Thyroid gland (tissue), 4 donors: ENCODE measurements at regions not wholly inside any gene's neighbourhood (a gene's known extent, or its start where the extent isn't known, plus 50 kb on each side); places are given as distances from the start of the nearest gene placed in this dataset.

Experiments used
- DNase-seq, 2 donors: peaks; one replicate each; pipeline ENCODE4 v3.0.0-alpha.2; 2019
- H3K27ac ChIP-seq, 3 donors: fragments of 200-600 bp; sonication (generic); 1 replicate in 2 of 3; 2 replicates in 1 of 3; pipeline ENCODE4 v1.5.1; 2016 to 2019; ENCODE audit warnings: mild to moderate bottlenecking in 1 of 3, moderate library complexity in 1 of 3
- H3K27me3 ChIP-seq: fragments of 200-600 bp; sonication (generic); one replicate; pipeline ENCODE4 v1.5.1; 2019
- H3K36me3 ChIP-seq, 2 donors: fragments of 200-600 bp; sonication (generic); one replicate each; pipeline ENCODE4 v1.5.1; 2016 to 2019
- H3K4me1 ChIP-seq, 2 donors: fragments of 200-600 bp; sonication (generic); one replicate each; pipeline ENCODE4 v1.5.1; 2017 to 2019
- H3K4me3 ChIP-seq, 3 donors: fragments of 200-600 bp; sonication (generic); replicated peaks in 1 of 3; 1 replicate in 2 of 3; 2 replicates in 1 of 3; pipeline ENCODE4 v1.5.1; 2016; ENCODE audit warnings: mild to moderate bottlenecking in 1 of 3
- H3K9me3 ChIP-seq: fragments of 200-600 bp; sonication (generic); one replicate; pipeline ENCODE4 v1.5.1; 2017
- POLR2A ChIP-seq, 2 donors: fragments of 450-650 bp; IDR thresholded peaks; one replicate each; pipeline ENCODE4 v1.6.1; 2017; ENCODE audit warnings: antibody characterized with exemption in 2 of 2, mild to moderate bottlenecking in 2 of 2, moderate library complexity in 1 of 2
- WGBS, 2 donors: methylation state at CpG; one replicate each; pipeline ENCODE4 v1.1.5; 2017; 5-methylcytosine and 5-hydroxymethylcytosine counted together
- intact Hi-C: fragments of 100-400 bp; cut with DNase I; formaldehyde crosslinking; loops from one replicate; pipeline ENCODE4 v1.15.1; 2023
- TF ChIP-seq, protein P1 (sequence below), 6 experiments: fragments of 200-600 bp in 3 of 6; fragments of 450-650 bp in 3 of 6; sonication (generic) in 3 of 6; IDR thresholded peaks; one replicate each; pipeline ENCODE4 v1.5.1; 2016 to 2019; ENCODE audit warnings: antibody characterized with exemption in 6 of 6, mild to moderate bottlenecking in 2 of 6, inconsistent platforms in 1 of 6, moderate library complexity in 1 of 6

DNA sequence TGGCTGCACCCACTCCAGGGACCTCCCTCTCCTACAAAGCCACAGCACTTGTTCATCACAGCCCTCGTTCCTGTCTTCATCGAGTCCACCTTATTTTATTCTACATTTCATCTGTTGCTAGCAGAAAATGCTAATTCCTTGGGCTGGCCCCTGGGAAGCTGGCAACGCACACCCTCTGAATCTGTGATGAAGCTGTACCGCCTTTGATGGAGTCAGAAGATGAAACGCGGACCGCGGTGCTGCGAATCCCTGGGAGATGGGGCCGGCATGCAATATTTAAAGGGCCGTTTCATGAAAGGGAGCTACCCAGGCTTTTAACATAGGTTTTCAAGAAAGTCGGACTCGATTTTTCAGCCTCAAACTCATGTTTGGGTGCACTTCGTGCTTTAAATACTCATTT, 88.5 kb downstream of the NPTX2 start:
- Histone ChIP-seq H3K9me3 (no peaks in the 10 kb centered on the region), H3K4me3 (no peak overlapping the region), H3K27ac (no peak overlapping the region), H3K4me1 (no peaks in the 10 kb centered on the region), H3K36me3 (no peaks in the 10 kb centered on the region), H3K27me3 (no peaks in the 10 kb centered on the region)
- TF ChIP-seq, protein P1, sequence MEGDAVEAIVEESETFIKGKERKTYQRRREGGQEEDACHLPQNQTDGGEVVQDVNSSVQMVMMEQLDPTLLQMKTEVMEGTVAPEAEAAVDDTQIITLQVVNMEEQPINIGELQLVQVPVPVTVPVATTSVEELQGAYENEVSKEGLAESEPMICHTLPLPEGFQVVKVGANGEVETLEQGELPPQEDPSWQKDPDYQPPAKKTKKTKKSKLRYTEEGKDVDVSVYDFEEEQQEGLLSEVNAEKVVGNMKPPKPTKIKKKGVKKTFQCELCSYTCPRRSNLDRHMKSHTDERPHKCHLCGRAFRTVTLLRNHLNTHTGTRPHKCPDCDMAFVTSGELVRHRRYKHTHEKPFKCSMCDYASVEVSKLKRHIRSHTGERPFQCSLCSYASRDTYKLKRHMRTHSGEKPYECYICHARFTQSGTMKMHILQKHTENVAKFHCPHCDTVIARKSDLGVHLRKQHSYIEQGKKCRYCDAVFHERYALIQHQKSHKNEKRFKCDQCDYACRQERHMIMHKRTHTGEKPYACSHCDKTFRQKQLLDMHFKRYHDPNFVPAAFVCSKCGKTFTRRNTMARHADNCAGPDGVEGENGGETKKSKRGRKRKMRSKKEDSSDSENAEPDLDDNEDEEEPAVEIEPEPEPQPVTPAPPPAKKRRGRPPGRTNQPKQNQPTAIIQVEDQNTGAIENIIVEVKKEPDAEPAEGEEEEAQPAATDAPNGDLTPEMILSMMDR (IDR thresholded peaks at IDR 0.05), result no peak
- TF ChIP-seq POLR2A (IDR thresholded peaks at IDR 0.05), result no peak
- intact Hi-C loops, result no loop called here
- WGBS, 2 donors, result 44 to 48% methylated on average over 14 of the region's 14 CpGs
- no peak for DNase-seq

DNA sequence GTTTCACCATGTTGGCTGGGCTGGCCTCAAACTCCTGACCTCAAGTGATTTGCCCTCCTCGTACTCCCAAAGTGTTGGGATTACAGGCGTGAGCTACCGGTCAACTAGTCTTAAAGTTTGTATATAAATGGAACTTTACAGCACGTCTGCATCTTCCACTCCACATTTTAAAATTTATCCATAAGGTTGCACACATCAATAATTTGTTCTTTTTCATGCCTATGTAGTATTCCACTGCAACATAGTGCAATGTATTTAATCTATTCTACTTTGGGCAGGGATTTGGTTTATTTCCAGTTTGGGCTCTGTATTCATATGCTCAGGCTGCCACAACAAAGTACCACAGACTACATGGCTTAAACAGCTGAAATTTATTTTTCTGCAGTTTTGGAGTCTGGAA, 90.0 kb downstream of the NPTX2 start:
- intact Hi-C loops, result no loop called here
- no peaks in the 10 kb centered on the region for H3K36me3 ChIP-seq

DNA sequence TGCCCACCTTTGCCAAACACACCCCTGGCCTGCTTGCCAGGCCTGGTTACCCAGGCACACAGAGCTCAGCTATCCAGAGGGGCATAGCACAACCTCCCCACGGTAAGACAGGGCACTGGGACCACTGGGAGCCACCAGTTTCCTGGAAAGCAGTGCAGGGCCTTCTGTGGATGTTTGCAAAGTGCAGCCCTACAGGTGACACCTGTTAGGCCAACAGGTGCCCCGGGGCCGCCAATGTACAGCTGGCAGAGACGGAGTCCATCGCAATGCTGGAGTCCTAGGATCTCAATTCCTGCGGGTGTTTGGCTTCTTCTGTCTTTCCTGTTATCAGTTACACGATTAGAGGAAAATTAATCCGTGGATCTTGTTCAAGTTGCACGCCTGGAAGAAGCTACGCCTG, 94.9 kb downstream of the NPTX2 start:
- Histone ChIP-seq H3K27ac (no peak overlapping the region), H3K4me3 (no peak overlapping the region), H3K4me1 (no peaks in the 10 kb centered on the region), H3K9me3 (no peaks in the 10 kb centered on the region), H3K36me3 (no peaks in the 10 kb centered on the region), H3K27me3 (no peaks in the 10 kb centered on the region)
- TF ChIP-seq, protein P1 (IDR thresholded peaks at IDR 0.05), result no peak
- TF ChIP-seq POLR2A (IDR thresholded peaks at IDR 0.05), result no peak
- no peak for DNase-seq
- 85 to 91% methylated on average over 10 of the region's 10 CpGs for WGBS, 2 donors
- intact Hi-C loops, result no loop called here

More for the DNA sequence above, 90.0 kb downstream of the NPTX2 start:
- Histone ChIP-seq H3K4me3 (no peak overlapping the region), H3K4me1 (no peaks in the 10 kb centered on the region), H3K27ac (no peak overlapping the region), H3K27me3 (no peaks in the 10 kb centered on the region), H3K9me3 (no peaks in the 10 kb centered on the region)
- 78 to 92% methylated on average over 4 of the region's 4 CpGs for WGBS, 2 donors
- DNase-seq, result no peak
- TF ChIP-seq POLR2A (IDR thresholded peaks at IDR 0.05), result no peak
- TF ChIP-seq, protein P1 (IDR thresholded peaks at IDR 0.05), result no peak

DNA sequence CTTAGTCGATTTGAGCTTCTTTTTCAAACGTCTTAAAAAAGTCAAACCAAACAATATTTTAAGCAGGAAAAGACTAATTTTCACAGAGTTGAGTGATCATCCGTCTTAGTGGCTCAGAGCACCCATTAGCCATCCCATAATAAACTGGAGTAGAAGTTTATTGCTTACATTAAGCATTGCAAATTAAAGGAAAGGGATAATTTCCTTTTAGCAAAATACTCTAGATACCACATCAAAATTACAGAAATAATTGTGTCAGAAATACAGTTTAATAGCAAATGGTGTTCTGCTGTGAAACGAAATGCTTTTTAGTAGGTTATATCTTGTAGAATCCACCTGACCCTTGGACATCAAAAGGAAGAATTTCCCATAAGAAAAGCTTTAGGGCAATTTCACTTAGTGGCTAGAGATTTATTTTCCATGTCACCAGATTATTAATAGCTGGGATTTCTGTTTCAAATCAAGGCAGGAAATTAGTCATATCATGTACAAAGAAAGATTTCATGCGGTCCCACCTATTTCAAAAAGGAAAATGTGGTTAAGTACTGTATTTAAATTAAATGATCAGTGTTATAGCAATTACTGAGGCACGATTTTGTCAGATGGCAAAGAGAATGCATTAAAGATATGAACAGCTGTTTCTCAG, 96.2 kb downstream of the NPTX2 start:
- Histone ChIP-seq H3K4me1 (no peaks in the 10 kb centered on the region), H3K36me3 (no peaks in the 10 kb centered on the region), H3K9me3 (no peaks in the 10 kb centered on the region), H3K4me3 (no peak overlapping the region), H3K27me3 (no peaks in the 10 kb centered on the region), H3K27ac (no peak overlapping the region)
- WGBS, 2 donors, result 56 to 66% methylated on average over 6 of the region's 6 CpGs
- intact Hi-C loops, result no loop called here
- no peak for DNase-seq
- no peak for TF ChIP-seq POLR2A (IDR thresholded peaks at IDR 0.05)
- TF ChIP-seq, protein P1 (IDR thresholded peaks at IDR 0.05), result no peak

DNA sequence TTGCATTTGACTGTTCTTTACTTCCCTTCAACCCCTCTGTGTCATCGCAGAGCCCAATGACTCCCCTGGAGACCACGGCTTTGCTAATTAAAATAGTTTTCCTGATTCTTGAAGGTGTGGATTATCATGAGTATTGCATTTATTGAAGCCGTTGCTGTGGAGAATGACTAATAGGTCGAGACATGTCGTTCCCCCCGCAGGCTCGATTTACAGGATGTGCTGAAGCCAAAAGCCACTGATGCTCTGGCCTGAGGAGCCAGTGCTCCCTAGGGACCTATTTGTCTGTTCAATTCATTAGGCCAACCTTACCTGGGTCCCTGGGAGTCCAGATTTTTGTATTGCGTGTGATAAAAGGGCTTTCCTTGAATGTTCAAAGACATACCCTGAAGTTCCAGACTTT, 102.3 kb downstream of the NPTX2 start:
- H3K4me1 ChIP-seq, result no peaks in the 10 kb centered on the region
- no peaks in the 10 kb centered on the region for H3K9me3 ChIP-seq
- H3K4me3 ChIP-seq, result no peak overlapping the region
- no peaks in the 10 kb centered on the region for H3K36me3 ChIP-seq
- H3K27me3 ChIP-seq, result no peaks in the 10 kb centered on the region
- intact Hi-C loops, result no loop called here
- no peak for DNase-seq
- 77 to 80% methylated on average over 8 of the region's 8 CpGs for WGBS, 2 donors
- TF ChIP-seq, protein P1 (IDR thresholded peaks at IDR 0.05), result no peak
- TF ChIP-seq POLR2A (IDR thresholded peaks at IDR 0.05), result no peak
- no peak overlapping the region for H3K27ac ChIP-seq
